ENCODE measurements at regions not wholly inside any gene's neighbourhood (a gene's known extent, or its start where the extent isn't known, plus 50 kb on each side); places are given as distances from the start of the nearest gene placed in this dataset.
A peak's percentile ranks its signal among the peaks of the same experiment; 100 is the strongest.

GRCh38 chr4:143082701-143083100 lies 102.0 kb upstream of the USP38 start:
- no peak for DNase-seq (ENCODE audit: low spot score)

- no peak for DNase-seq (ENCODE audit: low spot score)
These were observed 100.8 kb upstream of the USP38 start for GRCh38 chr4:143083756-143084472.

- peak; percentile 8 for DNase-seq (ENCODE audit: low spot score)
These were observed 100.2 kb upstream of the USP38 start for GRCh38 chr4:143084566-143084965.

GRCh38 chr4:143085224-143085623 lies 99.5 kb upstream of the USP38 start:
- no peak for DNase-seq (ENCODE audit: low spot score)

- DNase-seq (ENCODE audit: low spot score), result no peak
These were observed 99.1 kb upstream of the USP38 start for GRCh38 chr4:143085659-143086058.

GRCh38 chr4:143089291-143089690 lies 95.4 kb upstream of the USP38 start:
- DNase-seq (ENCODE audit: low spot score), result peak; percentile 12

GRCh38 chr4:143089847-143090246 lies 94.9 kb upstream of the USP38 start:
- DNase-seq (ENCODE audit: low spot score), result no peak

- no peak for DNase-seq (ENCODE audit: low spot score)
These were observed 92.9 kb upstream of the USP38 start for GRCh38 chr4:143091862-143092261.

- no peak for DNase-seq (ENCODE audit: low spot score)
These were observed 89.3 kb upstream of the USP38 start for GRCh38 chr4:143095447-143095846.

- no peak for DNase-seq (ENCODE audit: low spot score)
These were observed 87.0 kb upstream of the USP38 start for GRCh38 chr4:143097751-143098150.

GRCh38 chr4:143099693-143100092 lies 85.0 kb upstream of the USP38 start:
- DNase-seq (ENCODE audit: low spot score), result no peak

- DNase-seq (ENCODE audit: low spot score), result no peak
These were observed 75.3 kb upstream of the USP38 start for GRCh38 chr4:143109376-143109775.

GRCh38 chr4:143118663-143119062 lies 66.1 kb upstream of the USP38 start:
- DNase-seq (ENCODE audit: low spot score), result no peak

- DNase-seq (ENCODE audit: low spot score), result no peak
These were observed 57.1 kb upstream of the USP38 start for GRCh38 chr4:143127621-143128020.

GRCh38 chr4:143133977-143134376 lies 50.7 kb upstream of the USP38 start:
- DNase-seq (ENCODE audit: low spot score), result no peak
